ENCODE measurements at regions not wholly inside any gene's neighbourhood (a gene's known extent, or its start where the extent isn't known, plus 50 kb on each side); places are given as distances from the start of the nearest gene placed in this dataset.

GRCh38 chr18:46224181-46224775 lies 120.1 kb downstream of the HAUS1 start:
- Histone ChIP-seq H3K27ac (ENCODE audit: insufficient read depth, low read depth, low read length) (no peak overlapping the region), H3K9ac (replicated peaks; ENCODE audit: extremely low read depth, insufficient read depth, low read length) (no peak overlapping the region), H3K4me2 (ENCODE audit: insufficient read depth, low read length) (no peak overlapping the region), H3K4me3 (replicated peaks in 1 of 3; ENCODE audit: insufficient read depth in 1 of 3, low read depth in 1 of 3, low read length in 3 of 3) (no peak overlapping the region), H3K9me3 (replicated peaks; ENCODE audit: control insufficient read depth, insufficient read depth, low read length) (no peaks in the 10 kb centered on the region), H2AFZ (ENCODE audit: low read depth, low read length) (no peak overlapping the region), H3K79me2 (ENCODE audit: control insufficient read depth, insufficient read depth, low read length) (peaks cover 22% of the 10 kb centered on the region), H3K27me3 (ENCODE audit: control insufficient read depth in 2 of 2, insufficient read depth in 2 of 2, low read length in 2 of 2) (no peaks in the 10 kb centered on the region), H3K4me1 (ENCODE audit: control insufficient read depth, extremely low read depth, insufficient read depth, low read length) (peaks cover 14% of the 10 kb centered on the region), H3K9me1 (replicated peaks; ENCODE audit: control insufficient read depth, extremely low read depth, insufficient read depth, low read length) (no peaks in the 10 kb centered on the region), H3K36me3 (ENCODE audit: control insufficient read depth in 2 of 2, extremely low read depth in 1 of 2, insufficient read depth in 2 of 2, low read length in 2 of 2) (no peaks in the 10 kb centered on the region), H4K20me1 (replicated peaks; ENCODE audit: control insufficient read depth, extremely low read depth, insufficient read depth, low read length) (peaks cover 6% of the 10 kb centered on the region)
- CTCF ChIA-PET = interaction anchor here (1.1 to 1.8 kb wide), 2 partner anchors 25 to 433 kb away, joined by 4 read pairs; no protein-coding TSS in a partner anchor
- dilution Hi-C loops (cut with MboI; ENCODE audit: extremely low pct_ligation_motif_present, low sequenced_read_pairs) (no loop called here), intact Hi-C loops (cut with micrococcal nuclease) (no loop called here)
- POLR2A ChIA-PET = no interaction called here
- no TSS peak for BruUV-seq (replicated peaks)
- FAIRE-seq (no peak), DNase-seq (ENCODE audit: low read depth, low spot score) (peak; percentile 14)
- no peak for TF ChIP-seq CTCF (IDR thresholded peaks at IDR 0.05; ENCODE audit: extremely low read depth in 1 of 2, insufficient read depth in 1 of 2, low read depth in 1 of 2, low read length in 2 of 2)
- TF ChIP-seq GATA2 (IDR thresholded peaks at IDR 0.05; ENCODE audit: insufficient read depth, insufficient read length, low read depth, low read length) = peak; percentile 63
- no peak for TF ChIP-seq FOS (IDR thresholded peaks at IDR 0.05; ENCODE audit: borderline replicate concordance, insufficient read depth, low read length)
- TF ChIP-seq MYC (IDR thresholded peaks at IDR 0.05; ENCODE audit: low read depth, low read length) = no peak

- Histone ChIP-seq H4K20me1 (replicated peaks; ENCODE audit: control insufficient read depth, extremely low read depth, insufficient read depth, low read length) (peaks cover 6% of the 10 kb centered on the region), H3K4me1 (ENCODE audit: control insufficient read depth, extremely low read depth, insufficient read depth, low read length) (peaks cover 14% of the 10 kb centered on the region), H3K9ac (replicated peaks; ENCODE audit: extremely low read depth, insufficient read depth, low read length) (no peak overlapping the region), H3K9me1 (replicated peaks; ENCODE audit: control insufficient read depth, extremely low read depth, insufficient read depth, low read length) (no peaks in the 10 kb centered on the region), H3K36me3 (ENCODE audit: control insufficient read depth in 2 of 2, extremely low read depth in 1 of 2, insufficient read depth in 2 of 2, low read length in 2 of 2) (no peaks in the 10 kb centered on the region), H3K4me2 (ENCODE audit: insufficient read depth, low read length) (no peak overlapping the region), H3K79me2 (ENCODE audit: control insufficient read depth, insufficient read depth, low read length) (peaks cover 20% of the 10 kb centered on the region), H3K27ac (ENCODE audit: insufficient read depth, low read depth, low read length) (no peak overlapping the region), H3K27me3 (ENCODE audit: control insufficient read depth in 2 of 2, insufficient read depth in 2 of 2, low read length in 2 of 2) (no peaks in the 10 kb centered on the region), H3K9me3 (replicated peaks; ENCODE audit: control insufficient read depth, insufficient read depth, low read length) (no peaks in the 10 kb centered on the region), H2AFZ (ENCODE audit: low read depth, low read length) (no peak overlapping the region), H3K4me3 (replicated peaks in 1 of 3; ENCODE audit: insufficient read depth in 1 of 3, low read depth in 1 of 3, low read length in 3 of 3) (no peak overlapping the region)
- ChIA-PET POLR2A (no interaction called here), CTCF (interaction anchor here (0.7 to 2.1 kb wide), 6 partner anchors 10 to 122 kb away, joined by 3 to 8 read pairs (median 4); partner anchors contain the start of gene HAUS1)
- FAIRE-seq (no peak), DNase-seq (ENCODE audit: low read depth, low spot score) (no peak)
- no TSS peak for BruUV-seq (replicated peaks)
- intact Hi-C loops (cut with micrococcal nuclease) = no loop called here
- dilution Hi-C loops (cut with MboI; ENCODE audit: extremely low pct_ligation_motif_present, low sequenced_read_pairs) = no loop called here
- TF ChIP-seq MYC (IDR thresholded peaks at IDR 0.05; ENCODE audit: low read depth, low read length) (no peak), EZH2 (IDR thresholded peaks at IDR 0.05; ENCODE audit: borderline replicate concordance, low read depth, low read length, severe bottlenecking) (no peak), MAX (IDR thresholded peaks at IDR 0.05; ENCODE audit: insufficient read depth, insufficient read length) (no peak), GATA2 (IDR thresholded peaks at IDR 0.05; ENCODE audit: insufficient read depth, insufficient read length, low read depth, low read length) (no peak), POLR2AphosphoS5 (IDR thresholded peaks at IDR 0.05; ENCODE audit: insufficient read depth, low read depth, low read length) (no peak), CTCF (IDR thresholded peaks at IDR 0.05; ENCODE audit: extremely low read depth in 1 of 2, insufficient read depth in 1 of 2, low read depth in 1 of 2, low read length in 2 of 2) (no peak), FOS (IDR thresholded peaks at IDR 0.05; ENCODE audit: borderline replicate concordance, insufficient read depth, low read length) (no peak), POLR2A (IDR thresholded peaks at IDR 0.05; ENCODE audit: low read depth, low read length) (no peak), JUN (IDR thresholded peaks at IDR 0.05; ENCODE audit: borderline replicate concordance, insufficient read depth, insufficient read length, low read depth) (no peak)
These were observed 122.3 kb downstream of the HAUS1 start for GRCh38 chr18:46226461-46226860.
